Neuronal stem cell (in vitro differentiated cells): ENCODE measurements at regions not wholly inside any gene's neighbourhood (a gene's known extent, or its start where the extent isn't known, plus 50 kb on each side); places are given as distances from the start of the nearest gene placed in this dataset.

ENCODE experiments used
- DNase-seq: peaks from one replicate; pipeline ENCODE4 v3.0.0-alpha.2; 2013; ENCODE audit warnings: low spot score
- H2AFZ ChIP-seq: one replicate; pipeline ENCODE4 v1.6.1; 2013; ENCODE audit warnings: mild to moderate bottlenecking, low read length, inconsistent platforms
- H2AK5ac ChIP-seq: 2 replicates; pipeline ENCODE4 v1.6.1; 2013; ENCODE audit warnings: low read depth, mild to moderate bottlenecking, inconsistent platforms, low read length, moderate library complexity, mixed read lengths
- H2BK120ac ChIP-seq: 2 replicates; pipeline ENCODE4 v1.6.1; 2013; ENCODE audit warnings: low read depth, mild to moderate bottlenecking, inconsistent platforms, low read length, moderate library complexity, mixed read lengths
- H2BK12ac ChIP-seq: one replicate; pipeline ENCODE4 v1.6.1; 2013; ENCODE audit warnings: low read length, inconsistent platforms
- H2BK15ac ChIP-seq: 2 replicates; pipeline ENCODE4 v1.6.1; 2013; ENCODE audit warnings: mild to moderate bottlenecking, low read length, inconsistent platforms, mixed read lengths
- H2BK5ac ChIP-seq: one replicate; pipeline ENCODE4 v1.6.1; 2013; ENCODE audit warnings: inconsistent platforms, mild to moderate bottlenecking, low read length, moderate library complexity
- H3K14ac ChIP-seq: one replicate; pipeline ENCODE4 v1.6.1; 2013; ENCODE audit warnings: low read length, inconsistent platforms
- H3K18ac ChIP-seq: 2 replicates; pipeline ENCODE4 v1.6.1; 2013; ENCODE audit warnings: low read length, inconsistent platforms
- H3K23ac ChIP-seq: 2 replicates; pipeline ENCODE4 v1.6.1; 2013; ENCODE audit warnings: low read depth, mild to moderate bottlenecking, mixed read lengths, low read length, inconsistent platforms; ENCODE audit not compliant: poor library complexity
- H3K27ac ChIP-seq: replicated peaks from 3 replicates; pipeline ENCODE4 v1.5.1; 2013; ENCODE audit warnings: low read length, inconsistent platforms
- H3K27me3 ChIP-seq, 3 experiments: 2 replicates each; pipeline ENCODE4 v1.6.1; 2013; ENCODE audit warnings: low read length in 3 of 3, mild to moderate bottlenecking in 2 of 3, inconsistent platforms in 1 of 3, low read depth in 1 of 3, mixed read lengths in 1 of 3, moderate library complexity in 1 of 3; ENCODE audit not compliant: control insufficient read depth in 3 of 3, insufficient read depth in 3 of 3
- H3K36me3 ChIP-seq, 2 donors: replicated peaks in 1 of 2; 2 replicates each; pipeline ENCODE4 v1.6.1; 2013; ENCODE audit warnings: low read length in 2 of 2; ENCODE audit not compliant: control insufficient read depth in 2 of 2, insufficient read depth in 2 of 2
- H3K4ac ChIP-seq: 2 replicates; pipeline ENCODE4 v1.6.1; 2013; ENCODE audit warnings: inconsistent platforms, mild to moderate bottlenecking, low read length, moderate library complexity
- H3K4me1 ChIP-seq, 2 donors: 1 replicate in 1 of 2; 2 replicates in 1 of 2; pipeline ENCODE4 v1.6.1; 2013; ENCODE audit warnings: low read length in 2 of 2, low read depth in 1 of 2; ENCODE audit not compliant: control insufficient read depth in 2 of 2, insufficient read depth in 1 of 2
- H3K4me2 ChIP-seq: one replicate; pipeline ENCODE4 v1.6.1; 2013; ENCODE audit warnings: mild to moderate bottlenecking, low read length, inconsistent platforms; ENCODE audit not compliant: insufficient read depth, poor library complexity, severe bottlenecking
- H3K4me3 ChIP-seq, 2 donors: 2 replicates each; pipeline ENCODE4 v1.5.1; 2013; ENCODE audit warnings: low read length in 2 of 2, mild to moderate bottlenecking in 2 of 2, inconsistent platforms in 1 of 2, moderate library complexity in 1 of 2
- H3K79me1 ChIP-seq: one replicate; pipeline ENCODE4 v1.6.1; 2013; ENCODE audit warnings: low read depth, mild to moderate bottlenecking, inconsistent platforms, low read length, moderate library complexity
- H3K9ac ChIP-seq: one replicate; pipeline ENCODE4 v1.6.1; 2013; ENCODE audit warnings: mild to moderate bottlenecking, low read depth, low read length, inconsistent platforms; ENCODE audit not compliant: poor library complexity
- H3K9me3 ChIP-seq, 2 donors: replicated peaks in 1 of 2; 2 replicates each; pipeline versions ENCODE3 to v1.6.1; 2013; ENCODE audit warnings: low read length in 2 of 2, mild to moderate bottlenecking in 2 of 2, inconsistent platforms in 1 of 2, low read depth in 1 of 2, mixed read lengths in 1 of 2, moderate library complexity in 1 of 2; ENCODE audit not compliant: control insufficient read depth in 2 of 2, insufficient read depth in 1 of 2
- H4K8ac ChIP-seq: one replicate; pipeline ENCODE4 v1.6.1; 2013; ENCODE audit warnings: low read depth, mild to moderate bottlenecking, inconsistent platforms, low read length, moderate library complexity
- H4K91ac ChIP-seq: one replicate; pipeline ENCODE4 v1.6.1; 2013; ENCODE audit warnings: low read length, low read depth, mild to moderate bottlenecking, inconsistent platforms; ENCODE audit not compliant: poor library complexity
- WGBS, 2 donors: extraction: QIAGEN DNeasy Blood & Tissue Kit; methylation state at CpG; one replicate each; pipeline ENCODE4 v1.1.7; 2013; ENCODE audit warnings: missing lambda C conversion rate in 2 of 2, mixed read lengths in 1 of 2; ENCODE audit not compliant: insufficient read length in 2 of 2, insufficient replicate concordance in 1 of 2; ENCODE audit errors: extremely low coverage in 2 of 2; 5-methylcytosine and 5-hydroxymethylcytosine counted together

- Histone ChIP-seq H4K8ac (no peak overlapping the region), H3K9ac (no peak overlapping the region), H3K27ac (no peak overlapping the region), H3K4me1 (peaks cover 0 to 2% of the 10 kb centered on the region in 2 donors), H3K4me3 (no peak overlapping the region), H2BK5ac (no peak overlapping the region), H2AFZ (no peak overlapping the region), H4K91ac (no peak overlapping the region), H2BK15ac (no peak overlapping the region), H2BK12ac (no peak overlapping the region), H3K79me1 (no peaks in the 10 kb centered on the region), H3K18ac (no peak overlapping the region), H3K23ac (no peak overlapping the region), H3K4me2 (no peak overlapping the region), H3K14ac (no peak overlapping the region), H3K27me3 (no peaks in the 10 kb centered on the region), H2AK5ac (no peak overlapping the region), H3K9me3 (no peaks in the 10 kb centered on the region), H2BK120ac (no peak overlapping the region), H3K4ac (no peak overlapping the region), H3K36me3 (no peaks in the 10 kb centered on the region)
- no CpG with 5 or more reads among the region's 3 CpGs for WGBS, 2 donors
- no peak for DNase-seq
These were observed 64.9 kb upstream of the IL12B start for GRCh38 chr5:159395202-159395601.

- Histone ChIP-seq H2BK15ac (no peak overlapping the region), H3K18ac (no peak overlapping the region), H3K4me3 (no peak overlapping the region), H2BK5ac (no peak overlapping the region), H3K9me3 (no peaks in the 10 kb centered on the region), H2AK5ac (no peak overlapping the region), H3K23ac (no peak overlapping the region), H3K79me1 (no peaks in the 10 kb centered on the region), H3K36me3 (no peaks in the 10 kb centered on the region), H3K4me2 (no peak overlapping the region), H3K4ac (no peak overlapping the region), H4K91ac (no peak overlapping the region), H4K8ac (no peak overlapping the region), H3K27ac (no peak overlapping the region), H3K9ac (no peak overlapping the region), H3K14ac (no peak overlapping the region), H2AFZ (no peak overlapping the region), H2BK12ac (no peak overlapping the region), H2BK120ac (no peak overlapping the region), H3K4me1 (no peaks in the 10 kb centered on the region), H3K27me3 (no peaks in the 10 kb centered on the region)
- no peak for DNase-seq
- WGBS, 2 donors, result no CpG with 5 or more reads among the region's 3 CpGs
These were observed 68.6 kb upstream of the IL12B start for GRCh38 chr5:159398936-159399335.

GRCh38 chr5:159400476-159400875 is 70.2 kb upstream of the IL12B start:
- no peak for DNase-seq
- H4K91ac ChIP-seq, result no peak overlapping the region
- H3K9me3 ChIP-seq, result no peaks in the 10 kb centered on the region
- H3K23ac ChIP-seq, result no peak overlapping the region
- no peak overlapping the region for H2AK5ac ChIP-seq
- no peak overlapping the region for H3K27ac ChIP-seq
- no peak overlapping the region for H2BK12ac ChIP-seq
- H2BK5ac ChIP-seq, result no peak overlapping the region
- no CpG with 5 or more reads among the region's 3 CpGs for WGBS, 2 donors
- H2BK120ac ChIP-seq, result no peak overlapping the region
- H4K8ac ChIP-seq, result no peak overlapping the region
- no peak overlapping the region for H3K9ac ChIP-seq
- H3K27me3 ChIP-seq, result no peaks in the 10 kb centered on the region
- H3K4me3 ChIP-seq, result no peak overlapping the region
- no peak overlapping the region for H3K14ac ChIP-seq
- H2BK15ac ChIP-seq, result no peak overlapping the region
- H3K79me1 ChIP-seq, result no peaks in the 10 kb centered on the region
- H3K4me2 ChIP-seq, result no peak overlapping the region
- no peaks in the 10 kb centered on the region for H3K36me3 ChIP-seq
- no peak overlapping the region for H3K4ac ChIP-seq
- no peak overlapping the region for H2AFZ ChIP-seq
- H3K4me1 ChIP-seq, result no peaks in the 10 kb centered on the region
- H3K18ac ChIP-seq, result no peak overlapping the region

GRCh38 chr5:159402311-159402710 is 72.0 kb upstream of the IL12B start:
- WGBS, 2 donors, result no CpG with 5 or more reads among the region's 1 CpG
- no peaks in the 10 kb centered on the region for H3K9me3 ChIP-seq
- no peak overlapping the region for H3K14ac ChIP-seq
- no peak for DNase-seq
- H2AK5ac ChIP-seq, result no peak overlapping the region
- no peaks in the 10 kb centered on the region for H3K79me1 ChIP-seq
- H4K91ac ChIP-seq, result no peak overlapping the region
- no peaks in the 10 kb centered on the region for H3K36me3 ChIP-seq
- no peak overlapping the region for H3K9ac ChIP-seq
- H3K23ac ChIP-seq, result no peak overlapping the region
- H2BK5ac ChIP-seq, result no peak overlapping the region
- no peaks in the 10 kb centered on the region for H3K27me3 ChIP-seq
- no peak overlapping the region for H3K4me3 ChIP-seq
- no peak overlapping the region for H4K8ac ChIP-seq
- no peak overlapping the region for H3K18ac ChIP-seq
- H3K4ac ChIP-seq, result no peak overlapping the region
- H3K27ac ChIP-seq, result no peak overlapping the region
- no peak overlapping the region for H2BK15ac ChIP-seq
- no peak overlapping the region for H3K4me2 ChIP-seq
- no peak overlapping the region for H2AFZ ChIP-seq
- H2BK12ac ChIP-seq, result no peak overlapping the region
- H2BK120ac ChIP-seq, result no peak overlapping the region
- peaks cover 0 to 1% of the 10 kb centered on the region in 2 donors for H3K4me1 ChIP-seq
